ENCODE measurements at regions not wholly inside any gene's neighbourhood (a gene's known extent, or its start where the extent isn't known, plus 50 kb on each side); places are given as distances from the start of the nearest gene placed in this dataset.

DNA sequence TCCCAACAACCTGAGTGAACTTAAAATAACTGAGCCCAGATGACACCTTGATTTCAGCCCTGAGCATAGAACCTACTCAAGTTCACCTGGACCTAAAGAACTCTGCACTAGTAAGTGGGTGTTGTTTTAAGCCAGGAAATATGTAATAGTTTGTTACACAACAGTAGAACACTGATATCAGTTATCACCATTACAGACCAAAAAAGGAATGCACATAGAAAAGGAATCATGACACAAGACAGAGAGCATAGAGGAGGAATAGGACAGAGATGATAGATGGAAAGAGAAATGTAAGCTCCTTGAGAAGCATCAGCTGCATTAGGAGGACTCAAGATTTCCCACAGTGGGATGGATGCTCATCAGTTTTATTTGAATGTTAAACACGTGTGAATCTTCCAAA lies 1096.9 kb upstream of the SEMA6A start:
- no peak overlapping the region for H3K23ac ChIP-seq (ENCODE audit: insufficient read length, low read depth, low read length)
- H4K20me1 ChIP-seq (ENCODE audit: control insufficient read depth, insufficient read depth, insufficient read length): no peaks in the 10 kb centered on the region
- H2BK120ac ChIP-seq (ENCODE audit: low read depth, low read length, poor library complexity, severe bottlenecking): no peak overlapping the region
- no peaks in the 10 kb centered on the region for H3K9me3 Mint-ChIP-seq
- no peaks in the 10 kb centered on the region; the same call in 1 of the 2 replicates for H3K4me1 ChIP-seq (ENCODE audit: insufficient read depth, low read length)
- no peak overlapping the region for H3K4me2 ChIP-seq (ENCODE audit: insufficient read depth, insufficient read length, low read length)
- no peak overlapping the region for H3T11ph ChIP-seq (ENCODE audit: low read length)
- no peak overlapping the region for H3K27ac Mint-ChIP-seq
- H2BK12ac ChIP-seq (ENCODE audit: insufficient read length, low read depth, low read length): no peak overlapping the region
- no peak overlapping the region for H2BK20ac ChIP-seq (ENCODE audit: low read depth, low read length, poor library complexity, severe bottlenecking)
- H3K9ac ChIP-seq (ENCODE audit: extremely low read depth, insufficient read length, low read length): no peak overlapping the region
- no peak overlapping the region for H3K27ac ChIP-seq (ENCODE audit: insufficient read length, low read depth, low read length)
- no peaks in the 10 kb centered on the region for H3K36me3 Mint-ChIP-seq (ENCODE audit: insufficient read depth in 1 of 3, low read depth in 3 of 3)
- no peak overlapping the region for H3K56ac ChIP-seq (ENCODE audit: insufficient read length, low read depth, low read length)
- no peak overlapping the region for H2AFZ ChIP-seq (ENCODE audit: low read length)
- no peaks in the 10 kb centered on the region for H3K27me3 ChIP-seq (ENCODE audit: insufficient read depth, low read length)
- H3K79me2 ChIP-seq (ENCODE audit: insufficient read depth, low read length): no peaks in the 10 kb centered on the region
- no CpG with 5 or more reads among the region's 1 CpG for WGBS (ENCODE audit: extremely low coverage, insufficient read length, low lambda C conversion rate)
- no peak overlapping the region for H3K18ac ChIP-seq (ENCODE audit: insufficient read length, low read depth, low read length)
- no peaks in the 10 kb centered on the region for H3K27me3 Mint-ChIP-seq (ENCODE audit: low read depth)
- no peak for TF ChIP-seq CTCF (conservative IDR thresholded peaks at IDR 0.05)
- no peak overlapping the region for H4K91ac ChIP-seq (ENCODE audit: insufficient read length, low read depth, low read length)
- H3K14ac ChIP-seq (ENCODE audit: insufficient read depth, low read length): no peak overlapping the region
- H4K5ac ChIP-seq (ENCODE audit: insufficient read length, low read depth, low read length): no peak overlapping the region
- no peaks in the 10 kb centered on the region for H3K79me1 ChIP-seq (ENCODE audit: insufficient read depth, low read depth, low read length, poor library complexity, severe bottlenecking)
- no peak overlapping the region for H2BK5ac ChIP-seq (ENCODE audit: insufficient read length, low read length)
- no peaks in the 10 kb centered on the region for H3K9me3 ChIP-seq (ENCODE audit: control insufficient read depth, low read depth, low read length)
- peaks cover 7% of the 10 kb centered on the region in 2 experiments for H3K4me1 Mint-ChIP-seq
- H2AK5ac ChIP-seq (ENCODE audit: insufficient read length, low read length): no peak overlapping the region
- H3K4me3 Mint-ChIP-seq: no peak overlapping the region
- H3K23me2 ChIP-seq (ENCODE audit: insufficient read length, low read depth, low read length, poor library complexity, severe bottlenecking): no peaks in the 10 kb centered on the region
- no peak overlapping the region for H2BK15ac ChIP-seq (ENCODE audit: low read depth, low read length)
- no peak overlapping the region for H4K8ac ChIP-seq (replicated peaks; ENCODE audit: insufficient read length, low read depth, low read length)
- no peak for DNase-seq
- no peak overlapping the region for H3K4ac ChIP-seq (ENCODE audit: low read depth, low read length)
